IMR-90 (cell line): ENCODE measurements at regions not wholly inside any gene's neighbourhood (a gene's known extent, or its start where the extent isn't known, plus 50 kb on each side); places are given as distances from the start of the nearest gene placed in this dataset.

Experiments used
- ATAC-seq: fragments of 200-7000 bp; cut with Tn5 transposase; 2 replicates; pipeline ENCODE4 v1.9.1; 2020; ENCODE audit warnings: low read depth, mild to moderate bottlenecking, moderate library complexity
- BruUV-seq: library from RNA; stranded (reverse); fragments of 400-500 nt; replicated peaks from 2 replicates; lab custom pipeline; 2021; lab: Mats Ljungman, UMichigan
- CTCF ChIA-PET: fragments of 300-600 bp; formaldehyde crosslinking; extraction: SDS; loops from one replicate; lab custom pipeline; 2021; ENCODE audit warnings: antibody characterized with exemption; lab: Yijun Ruan, JAX
- POLR2A ChIA-PET: fragments of 300-600 bp; sonication (Branson Sonifier 250); formaldehyde crosslinking; loops from one replicate; lab custom pipeline; 2022; ENCODE audit warnings: antibody characterized with exemption; ENCODE audit not compliant: unreplicated experiment; lab: Charles Lee
- DNase-seq: peaks from one replicate; pipeline ENCODE4 v3.0.0; 2013
- H2AFZ ChIP-seq: replicated peaks from 2 replicates; pipeline ENCODE3; 2013; ENCODE audit warnings: low read length, mild to moderate bottlenecking; ENCODE audit not compliant: poor library complexity
- H2AK5ac ChIP-seq: 2 replicates; pipeline ENCODE4 v1.6.1; 2013; ENCODE audit warnings: low read depth, low read length, inconsistent platforms
- H2AK9ac ChIP-seq: replicated peaks from 2 replicates; pipeline ENCODE3; 2013; ENCODE audit warnings: mild to moderate bottlenecking, low read depth, low read length, moderate library complexity; ENCODE audit not compliant: poor library complexity
- H2BK120ac ChIP-seq: 2 replicates; pipeline ENCODE4 v1.6.1; 2013; ENCODE audit warnings: low read depth, low read length, inconsistent platforms
- H2BK15ac ChIP-seq: 3 replicates; pipeline ENCODE4 v1.6.1; 2013; ENCODE audit warnings: low read depth, low read length, inconsistent platforms
- H2BK20ac ChIP-seq: 2 replicates; pipeline ENCODE4 v1.6.1; 2013; ENCODE audit warnings: low read depth, mild to moderate bottlenecking, inconsistent platforms, low read length, moderate library complexity
- H2BK5ac ChIP-seq: 2 replicates; pipeline ENCODE4 v1.6.1; 2013; ENCODE audit warnings: mild to moderate bottlenecking, low read depth, low read length, inconsistent platforms; ENCODE audit not compliant: poor library complexity, severe bottlenecking
- H3K14ac ChIP-seq: replicated peaks from 2 replicates; pipeline ENCODE4 v1.6.1; 2013; ENCODE audit warnings: low read depth, low read length, inconsistent platforms
- H3K18ac ChIP-seq: 2 replicates; pipeline ENCODE4 v1.6.1; 2013; ENCODE audit warnings: low read depth, low read length, control low read depth
- H3K23ac ChIP-seq: 2 replicates; pipeline ENCODE4 v1.6.1; 2013; ENCODE audit warnings: low read depth, low read length, inconsistent platforms
- H3K27ac ChIP-seq: 2 replicates; pipeline ENCODE4 v1.5.1; 2013; ENCODE audit warnings: mild to moderate bottlenecking, control low read depth, low read length; ENCODE audit not compliant: insufficient read depth
- H3K27me3 ChIP-seq: 2 replicates; pipeline ENCODE4 v1.6.1; 2013; ENCODE audit warnings: low read length; ENCODE audit not compliant: control insufficient read depth, insufficient read depth
- H3K36me3 ChIP-seq: 2 replicates; pipeline ENCODE4 v1.6.1; 2013; ENCODE audit warnings: low read length, mixed read lengths; ENCODE audit not compliant: control insufficient read depth, insufficient read depth
- H3K4ac ChIP-seq: 2 replicates; pipeline ENCODE4 v1.6.1; 2013; ENCODE audit warnings: low read depth, low read length, inconsistent platforms
- H3K4me1 ChIP-seq: 2 replicates; pipeline ENCODE4 v1.6.1; 2013; ENCODE audit warnings: low read length, mixed read lengths; ENCODE audit not compliant: control insufficient read depth, insufficient read depth
- H3K4me2 ChIP-seq: 2 replicates; pipeline ENCODE4 v1.6.1; 2013; ENCODE audit warnings: low read depth, mild to moderate bottlenecking, control low read depth, low read length, moderate library complexity
- H3K4me3 ChIP-seq: 2 replicates; pipeline ENCODE4 v1.5.1; 2013; ENCODE audit warnings: low read depth, mild to moderate bottlenecking, control low read depth, low read length, moderate library complexity; ENCODE audit not compliant: insufficient read depth
- H3K56ac ChIP-seq: 2 replicates; pipeline ENCODE4 v1.6.1; 2013; ENCODE audit warnings: low read length, inconsistent platforms; ENCODE audit not compliant: insufficient read depth; ENCODE audit errors: extremely low read depth
- H3K79me1 ChIP-seq, 2 experiments: 2 replicates each; pipeline ENCODE4 v1.6.1; 2013; ENCODE audit warnings: low read length in 2 of 2, inconsistent platforms in 1 of 2, low read depth in 1 of 2
- H3K9ac ChIP-seq: 2 replicates; pipeline ENCODE4 v1.6.1; 2013; ENCODE audit warnings: low read depth, low read length, control low read depth
- H3K9me1 ChIP-seq: 2 replicates; pipeline ENCODE4 v1.6.1; 2013; ENCODE audit warnings: low read length, inconsistent platforms; ENCODE audit not compliant: insufficient read depth
- H3K9me3 ChIP-seq: 2 replicates; pipeline ENCODE4 v1.6.1; 2013; ENCODE audit warnings: low read length; ENCODE audit not compliant: control insufficient read depth, insufficient read depth
- H4K20me1 ChIP-seq: 2 replicates; pipeline ENCODE4 v1.6.1; 2013; ENCODE audit warnings: low read length, inconsistent platforms; ENCODE audit not compliant: insufficient read depth
- H4K5ac ChIP-seq: 2 replicates; pipeline ENCODE4 v1.6.1; 2013; ENCODE audit warnings: mild to moderate bottlenecking, low read depth, low read length, control low read depth
- H4K8ac ChIP-seq, 2 experiments: 2 replicates each; pipeline ENCODE4 v1.6.1; 2013; ENCODE audit warnings: low read depth in 2 of 2, low read length in 2 of 2, control low read depth in 1 of 2, inconsistent platforms in 1 of 2
- H4K91ac ChIP-seq: 2 replicates; pipeline ENCODE4 v1.6.1; 2013; ENCODE audit warnings: low read depth, low read length, inconsistent platforms; ENCODE audit not compliant: insufficient read depth
- BHLHE40 ChIP-seq: fragments of 150-350 bp; IDR thresholded peaks from 2 replicates; pipeline ENCODE4 v1.6.1; 2016; ENCODE audit warnings: mild to moderate bottlenecking, low read depth, low read length
- ELK1 ChIP-seq: fragments of 150-350 bp; IDR thresholded peaks from 2 replicates; pipeline ENCODE4 v1.6.1; 2016; ENCODE audit warnings: low read depth, mild to moderate bottlenecking, low read length, moderate library complexity, borderline replicate concordance
- FOS ChIP-seq: fragments of 150-350 bp; IDR thresholded peaks from 2 replicates; pipeline ENCODE4 v1.6.1; 2016; ENCODE audit warnings: low read depth, low read length
- MAZ ChIP-seq: IDR thresholded peaks from 2 replicates; pipeline ENCODE4 v1.6.1; 2012; ENCODE audit warnings: low read depth, mild to moderate bottlenecking, low read length, improper control_type of control experiment, moderate library complexity, borderline replicate concordance
- MXI1 ChIP-seq: IDR thresholded peaks from 2 replicates; pipeline ENCODE4 v1.6.1; 2012; ENCODE audit warnings: low read depth, mild to moderate bottlenecking, low read length, moderate library complexity, borderline replicate concordance
- NFE2L2 ChIP-seq: fragments of 150-350 bp; IDR thresholded peaks from 2 replicates; pipeline ENCODE4 v1.6.1; 2016; ENCODE audit warnings: low read depth, mild to moderate bottlenecking, low read length
- POLR2A ChIP-seq: IDR thresholded peaks from 2 replicates; pipeline ENCODE4 v1.6.1; 2012; ENCODE audit warnings: mild to moderate bottlenecking, low read depth, low read length
- RAD21 ChIP-seq: IDR thresholded peaks from 2 replicates; pipeline ENCODE4 v1.6.1; 2012; ENCODE audit warnings: low read length, improper control_type of control experiment
- RCOR1 ChIP-seq: IDR thresholded peaks from 2 replicates; pipeline ENCODE4 v1.6.1; 2012; ENCODE audit warnings: mild to moderate bottlenecking, low read length, improper control_type of control experiment; ENCODE audit not compliant: insufficient replicate concordance
- RFX5 ChIP-seq: IDR thresholded peaks from 2 replicates; pipeline ENCODE4 v1.8.0; 2012; ENCODE audit warnings: low read depth, mild to moderate bottlenecking, low read length, moderate library complexity
- SMC3 ChIP-seq: fragments of 150-350 bp; IDR thresholded peaks from 2 replicates; pipeline ENCODE4 v1.6.1; 2016; ENCODE audit warnings: low read depth, mild to moderate bottlenecking, antibody characterized with exemption, low read length, moderate library complexity
- USF2 ChIP-seq: fragments of 150-350 bp; IDR thresholded peaks from 2 replicates; pipeline ENCODE4 v1.6.1; 2017; ENCODE audit warnings: mild to moderate bottlenecking, antibody characterized with exemption, low read length, low read depth
- dilution Hi-C: fragments of 300-500 bp; cut with HindIII; formaldehyde crosslinking; loops from one replicate; pipeline ENCODE4 v1.14.3; 2018; ENCODE audit warnings: low sequenced_read_pairs; ENCODE audit not compliant: unreplicated experiment
- in situ Hi-C: fragments of 300-500 bp; cut with MboI; formaldehyde crosslinking; loops from 3 replicates; pipeline ENCODE4 v1.14.3; 2019; ENCODE audit warnings: low sequenced_read_pairs, inconsistent platforms, mixed read lengths
- intact Hi-C: fragments of 100-400 bp; cut with micrococcal nuclease; formaldehyde crosslinking; loops from 2 replicates; pipeline ENCODE4 v1.10.0; 2022
- TF ChIP-seq, protein P1 (sequence below): conservative IDR thresholded peaks from 2 replicates; pipeline ENCODE4 v1.5.1; 2012; ENCODE audit warnings: mild to moderate bottlenecking, low read depth, low read length, improper control_type of control experiment

GRCh38 chr18:4839639-4840038 lies 357.4 kb downstream of the AKAIN1 start:
- no peak overlapping the region for H2AK9ac ChIP-seq
- dilution Hi-C loops, result no loop called here
- no peak overlapping the region for H4K5ac ChIP-seq
- no peak overlapping the region for H3K23ac ChIP-seq
- H3K27me3 ChIP-seq, result no peaks in the 10 kb centered on the region
- H3K36me3 ChIP-seq, result no peaks in the 10 kb centered on the region
- CTCF ChIA-PET, result interaction anchor here (0.5 kb wide), 1 partner anchor 587 kb away, joined by 4 read pairs; no protein-coding TSS in a partner anchor
- no peak overlapping the region for H3K4me3 ChIP-seq
- no peak overlapping the region for H3K14ac ChIP-seq
- in situ Hi-C loops, result no loop called here
- no peak overlapping the region for H3K18ac ChIP-seq
- no peak overlapping the region for H3K56ac ChIP-seq
- DNase-seq (no peak), ATAC-seq (no peak)
- no peak overlapping the region for H4K91ac ChIP-seq
- H3K79me1 ChIP-seq, result no peaks in the 10 kb centered on the region
- H3K9me3 ChIP-seq, result peaks cover 20% of the 10 kb centered on the region
- no peaks in the 10 kb centered on the region for H4K20me1 ChIP-seq
- H3K4me1 ChIP-seq, result no peaks in the 10 kb centered on the region
- no peak overlapping the region for H2AFZ ChIP-seq
- H2BK20ac ChIP-seq, result no peak overlapping the region
- POLR2A ChIA-PET, result no interaction called here
- H4K8ac ChIP-seq, result no peak overlapping the region
- no peak overlapping the region for H3K9ac ChIP-seq
- H2BK15ac ChIP-seq, result no peak overlapping the region
- H3K4me2 ChIP-seq, result no peak overlapping the region
- no peak overlapping the region for H2AK5ac ChIP-seq
- H3K27ac ChIP-seq, result no peak overlapping the region
- H2BK120ac ChIP-seq, result no peak overlapping the region
- TF ChIP-seq MAZ (no peak), FOS (no peak), BHLHE40 (no peak), POLR2A (no peak), RAD21 (no peak), RCOR1 (no peak), USF2 (no peak), ELK1 (no peak), MXI1 (no peak), RFX5 (no peak), SMC3 (no peak), NFE2L2 (no peak)
- TF ChIP-seq, protein P1, sequence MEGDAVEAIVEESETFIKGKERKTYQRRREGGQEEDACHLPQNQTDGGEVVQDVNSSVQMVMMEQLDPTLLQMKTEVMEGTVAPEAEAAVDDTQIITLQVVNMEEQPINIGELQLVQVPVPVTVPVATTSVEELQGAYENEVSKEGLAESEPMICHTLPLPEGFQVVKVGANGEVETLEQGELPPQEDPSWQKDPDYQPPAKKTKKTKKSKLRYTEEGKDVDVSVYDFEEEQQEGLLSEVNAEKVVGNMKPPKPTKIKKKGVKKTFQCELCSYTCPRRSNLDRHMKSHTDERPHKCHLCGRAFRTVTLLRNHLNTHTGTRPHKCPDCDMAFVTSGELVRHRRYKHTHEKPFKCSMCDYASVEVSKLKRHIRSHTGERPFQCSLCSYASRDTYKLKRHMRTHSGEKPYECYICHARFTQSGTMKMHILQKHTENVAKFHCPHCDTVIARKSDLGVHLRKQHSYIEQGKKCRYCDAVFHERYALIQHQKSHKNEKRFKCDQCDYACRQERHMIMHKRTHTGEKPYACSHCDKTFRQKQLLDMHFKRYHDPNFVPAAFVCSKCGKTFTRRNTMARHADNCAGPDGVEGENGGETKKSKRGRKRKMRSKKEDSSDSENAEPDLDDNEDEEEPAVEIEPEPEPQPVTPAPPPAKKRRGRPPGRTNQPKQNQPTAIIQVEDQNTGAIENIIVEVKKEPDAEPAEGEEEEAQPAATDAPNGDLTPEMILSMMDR, result no peak
- intact Hi-C loops, result no loop called here
- no peaks in the 10 kb centered on the region for H3K9me1 ChIP-seq
- H3K4ac ChIP-seq, result no peak overlapping the region
- no peak overlapping the region for H2BK5ac ChIP-seq
- BruUV-seq, result no TSS peak
